Hepatocyte (in vitro differentiated cells): ENCODE measurements at regions not wholly inside any gene's neighbourhood (a gene's known extent, or its start where the extent isn't known, plus 50 kb on each side); places are given as distances from the start of the nearest gene placed in this dataset.
"Not testable (repeated sequence)": the region's sequence is repeated elsewhere in the genome, so short reads cannot be mapped to it uniquely, and the experiment has no call there.

Experiments used
- CTCF ChIP-seq: fragments of 200-600 bp; sonication (generic); IDR thresholded peaks from 2 replicates; pipeline ENCODE4 v1.5.1; 2016; ENCODE audit warnings: antibody characterized with exemption, mild to moderate bottlenecking; ENCODE audit not compliant: poor library complexity
- EZH2 ChIP-seq: fragments of 200-600 bp; sonication (generic); IDR thresholded peaks from 2 replicates; pipeline ENCODE4 v1.6.1; 2016; ENCODE audit warnings: antibody characterized with exemption, mild to moderate bottlenecking, borderline replicate concordance

- not testable (repeated sequence) for TF ChIP-seq CTCF, EZH2
Measured at GRCh38 chr16:5203675-5204074, 106.1 kb upstream of the EEF2KMT start.
